OCI-LY3 (cell line): ENCODE measurements at regions not wholly inside any gene's neighbourhood (a gene's known extent, or its start where the extent isn't known, plus 50 kb on each side); places are given as distances from the start of the nearest gene placed in this dataset.
A peak's percentile ranks its signal among the peaks of the same experiment; 100 is the strongest.

ENCODE experiments used
- H2AFZ ChIP-seq: fragments of 200-600, 300-600 bp; shearing (Covaris generic); 2 replicates; pipeline ENCODE4 v1.6.0; 2014; ENCODE audit warnings: antibody characterized with exemption, low read depth, low read length
- H3K27ac ChIP-seq: fragments of 200-600, 300-600 bp; sonication (generic); 2 replicates; pipeline ENCODE4 v1.5.1; 2014; ENCODE audit warnings: mild to moderate bottlenecking, low read length, moderate library complexity, mixed read lengths
- H3K27me3 ChIP-seq: fragments of 200-600, 300-600 bp; sonication (generic); 2 replicates; pipeline ENCODE4 v1.6.1; 2014; ENCODE audit warnings: low read depth, low read length, mixed read lengths
- H3K36me3 ChIP-seq: fragments of 200-600, 300-600 bp; sonication (generic); replicated peaks from 2 replicates; pipeline ENCODE3; 2014; ENCODE audit warnings: low read depth, low read length, mixed read lengths
- H3K4me1 ChIP-seq: fragments of 300-600, 200-600 bp; sonication (generic); 2 replicates; pipeline ENCODE4 v1.6.1; 2014; ENCODE audit warnings: low read length, mixed read lengths
- H3K4me2 ChIP-seq: fragments of 200-600, 300-600 bp; sonication (generic); 2 replicates; pipeline ENCODE4 v1.6.1; 2014; ENCODE audit warnings: low read length, mixed read lengths
- H3K4me3 ChIP-seq: fragments of 300-600, 200-600 bp; sonication (generic); 2 replicates; pipeline ENCODE4 v1.5.1; 2014; ENCODE audit warnings: antibody characterized with exemption, mild to moderate bottlenecking, low read length, moderate library complexity
- H3K79me2 ChIP-seq: fragments of 300-600, 200-600 bp; shearing (Covaris generic); 2 replicates; pipeline ENCODE4 v1.6.1; 2014; ENCODE audit warnings: mild to moderate bottlenecking, low read length, mixed read lengths
- H3K9ac ChIP-seq: fragments of 300-600, 200-600 bp; shearing (Covaris generic); 2 replicates; pipeline ENCODE4 v1.6.0; 2014; ENCODE audit warnings: mild to moderate bottlenecking, low read length, moderate library complexity
- H3K9me3 ChIP-seq: fragments of 200-600, 300-600 bp; shearing (Covaris generic); 2 replicates; pipeline ENCODE4 v1.6.1; 2014; ENCODE audit warnings: low read length, mixed read lengths; ENCODE audit not compliant: insufficient read depth
- H4K20me1 ChIP-seq: fragments of 200-600, 300-600 bp; sonication (generic); 2 replicates; pipeline ENCODE4 v1.6.1; 2016; ENCODE audit warnings: low read length, mixed read lengths; ENCODE audit not compliant: insufficient read depth
- EZH2phosphoT487 ChIP-seq: fragments of 200-600 bp; shearing (Covaris generic); IDR thresholded peaks from 2 replicates; pipeline ENCODE4 v1.6.1; 2018; ENCODE audit warnings: antibody characterized with exemption, mixed run types, low read depth
- TF ChIP-seq, protein P1 (sequence below): fragments of 200-600, 300-600 bp; sonication (generic); IDR thresholded peaks from 2 replicates; pipeline ENCODE4 v1.5.1; 2014; ENCODE audit warnings: antibody characterized with exemption, low read length, low read depth

DNA sequence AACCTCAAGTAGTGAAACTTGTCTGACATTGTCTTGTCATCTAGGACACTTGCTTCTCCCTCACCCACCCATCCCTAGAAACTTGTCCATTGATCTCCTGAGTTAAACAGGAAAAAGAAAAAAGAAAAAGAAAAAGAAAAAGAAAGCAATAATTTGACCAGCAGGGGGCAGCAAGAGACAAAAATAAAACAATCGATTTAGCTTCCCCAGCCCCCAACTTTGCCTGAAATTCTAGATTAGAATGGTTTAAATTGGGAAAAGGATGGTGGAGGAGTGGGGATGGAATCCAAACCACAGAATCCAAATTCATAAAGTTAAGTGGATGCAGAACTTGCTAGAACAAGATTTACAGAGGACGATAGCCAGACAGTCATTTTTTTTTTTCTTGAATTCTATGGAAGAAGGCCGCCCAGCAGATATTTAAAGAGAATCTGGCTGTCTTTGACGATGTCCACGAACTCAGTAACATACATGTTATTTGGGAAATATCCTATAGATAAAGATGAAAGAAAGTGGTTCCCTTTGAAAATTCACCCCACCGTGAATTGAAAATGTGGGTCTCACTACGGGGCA, 282.9 kb downstream of the USP46 start:
- no peak overlapping the region for H3K9ac ChIP-seq
- TF ChIP-seq, protein P1, sequence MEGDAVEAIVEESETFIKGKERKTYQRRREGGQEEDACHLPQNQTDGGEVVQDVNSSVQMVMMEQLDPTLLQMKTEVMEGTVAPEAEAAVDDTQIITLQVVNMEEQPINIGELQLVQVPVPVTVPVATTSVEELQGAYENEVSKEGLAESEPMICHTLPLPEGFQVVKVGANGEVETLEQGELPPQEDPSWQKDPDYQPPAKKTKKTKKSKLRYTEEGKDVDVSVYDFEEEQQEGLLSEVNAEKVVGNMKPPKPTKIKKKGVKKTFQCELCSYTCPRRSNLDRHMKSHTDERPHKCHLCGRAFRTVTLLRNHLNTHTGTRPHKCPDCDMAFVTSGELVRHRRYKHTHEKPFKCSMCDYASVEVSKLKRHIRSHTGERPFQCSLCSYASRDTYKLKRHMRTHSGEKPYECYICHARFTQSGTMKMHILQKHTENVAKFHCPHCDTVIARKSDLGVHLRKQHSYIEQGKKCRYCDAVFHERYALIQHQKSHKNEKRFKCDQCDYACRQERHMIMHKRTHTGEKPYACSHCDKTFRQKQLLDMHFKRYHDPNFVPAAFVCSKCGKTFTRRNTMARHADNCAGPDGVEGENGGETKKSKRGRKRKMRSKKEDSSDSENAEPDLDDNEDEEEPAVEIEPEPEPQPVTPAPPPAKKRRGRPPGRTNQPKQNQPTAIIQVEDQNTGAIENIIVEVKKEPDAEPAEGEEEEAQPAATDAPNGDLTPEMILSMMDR = peak; percentile 74
- TF ChIP-seq EZH2phosphoT487 = no peak
- H3K27ac ChIP-seq = no peak overlapping the region
- H2AFZ ChIP-seq = no peak overlapping the region
- no peaks in the 10 kb centered on the region for H4K20me1 ChIP-seq
- H3K4me3 ChIP-seq = no peak overlapping the region
- H3K9me3 ChIP-seq = no peaks in the 10 kb centered on the region
- peaks cover 11% of the 10 kb centered on the region; the same call in 1 of the 2 replicates for H3K27me3 ChIP-seq
- no peaks in the 10 kb centered on the region for H3K79me2 ChIP-seq
- H3K4me1 ChIP-seq = no peaks in the 10 kb centered on the region
- H3K36me3 ChIP-seq = no peaks in the 10 kb centered on the region
- H3K4me2 ChIP-seq = no peak overlapping the region

- Histone ChIP-seq H3K4me2 (no peak overlapping the region), H3K9me3 (no peaks in the 10 kb centered on the region), H3K27me3 (peaks cover 9% of the 10 kb centered on the region; the same call in 1 of the 2 replicates), H3K4me3 (no peak overlapping the region), H3K4me1 (no peaks in the 10 kb centered on the region), H4K20me1 (no peaks in the 10 kb centered on the region), H3K79me2 (no peaks in the 10 kb centered on the region), H3K27ac (no peak overlapping the region), H3K9ac (no peak overlapping the region), H2AFZ (no peak overlapping the region), H3K36me3 (no peaks in the 10 kb centered on the region)
- TF ChIP-seq, protein P1 = no peak
- TF ChIP-seq EZH2phosphoT487 = no peak
These were observed 281.5 kb downstream of the USP46 start for GRCh38 chr4:52377563-52377962.

DNA sequence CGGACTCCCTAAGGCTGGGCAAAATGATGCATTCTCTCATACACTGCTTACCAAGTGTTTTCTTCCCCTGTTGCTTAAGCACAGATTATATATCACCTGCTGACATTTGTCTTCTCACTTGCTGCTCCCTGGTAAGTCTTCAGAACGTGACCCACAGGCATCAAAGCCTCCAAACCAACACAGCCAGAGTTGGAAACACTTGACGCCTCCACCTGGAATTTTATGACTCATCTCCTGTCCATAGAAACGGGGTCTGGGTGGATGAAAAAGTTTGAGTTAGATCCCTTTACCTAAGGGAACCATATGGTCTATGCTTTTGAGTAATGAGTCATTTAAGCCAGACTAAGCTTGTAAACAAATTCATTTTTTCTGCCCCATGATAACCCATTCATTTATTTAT, 251.6 kb downstream of the USP46 start:
- Histone ChIP-seq H3K4me1 (no peaks in the 10 kb centered on the region), H3K9me3 (no peaks in the 10 kb centered on the region), H3K9ac (no peak overlapping the region), H4K20me1 (no peaks in the 10 kb centered on the region), H3K27me3 (no peaks in the 10 kb centered on the region), H3K4me3 (no peak overlapping the region), H3K4me2 (no peak overlapping the region), H3K27ac (no peak overlapping the region), H2AFZ (no peak overlapping the region), H3K36me3 (no peaks in the 10 kb centered on the region), H3K79me2 (no peaks in the 10 kb centered on the region)
- no peak for TF ChIP-seq EZH2phosphoT487
- TF ChIP-seq, protein P1 = no peak

DNA sequence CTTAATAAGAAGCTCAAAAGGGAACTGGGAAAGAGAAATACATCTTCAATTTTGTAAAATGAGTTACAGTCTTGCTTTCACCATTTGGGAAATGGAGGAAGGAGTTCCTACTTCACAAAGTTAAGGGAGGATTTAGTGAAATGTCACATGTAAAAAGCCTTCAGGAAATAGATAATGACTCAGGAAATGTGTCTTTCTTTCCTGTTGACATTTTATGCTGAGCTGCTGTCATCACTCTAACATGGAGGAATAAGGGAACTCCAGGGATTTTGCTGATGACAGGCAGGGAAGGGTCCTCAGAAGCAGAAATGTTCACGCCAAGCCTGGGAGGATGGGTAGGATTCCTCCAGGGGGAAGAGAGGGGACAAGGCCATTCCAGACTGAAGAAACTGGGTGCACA, 251.1 kb downstream of the USP46 start:
- TF ChIP-seq, protein P1 = no peak
- no peak for TF ChIP-seq EZH2phosphoT487
- Histone ChIP-seq H3K36me3 (no peaks in the 10 kb centered on the region), H3K27me3 (no peaks in the 10 kb centered on the region), H3K4me1 (no peaks in the 10 kb centered on the region), H4K20me1 (no peaks in the 10 kb centered on the region), H2AFZ (no peak overlapping the region), H3K79me2 (no peaks in the 10 kb centered on the region), H3K9me3 (no peaks in the 10 kb centered on the region), H3K4me2 (no peak overlapping the region), H3K4me3 (no peak overlapping the region), H3K9ac (no peak overlapping the region), H3K27ac (no peak overlapping the region)
